Nephron progenitor cell (in vitro differentiated cells): ENCODE measurements at regions not wholly inside any gene's neighbourhood (a gene's known extent, or its start where the extent isn't known, plus 50 kb on each side); places are given as distances from the start of the nearest gene placed in this dataset.

ENCODE experiments used
- DNase-seq: peaks from one replicate; pipeline ENCODE4 v3.0.0; 2021
- H3K27ac Mint-ChIP-seq: 2 replicates; pipeline ENCODE4 v1.8.0; 2021; ENCODE audit warnings: mild to moderate bottlenecking, moderate library complexity, mixed read lengths
- H3K27me3 Mint-ChIP-seq: 2 replicates; pipeline ENCODE4 v1.8.0; 2021; ENCODE audit warnings: mild to moderate bottlenecking, low read depth, mixed read lengths; ENCODE audit not compliant: poor library complexity
- H3K36me3 Mint-ChIP-seq: 2 replicates; pipeline ENCODE4 v1.8.0; 2021; ENCODE audit warnings: low read depth, mixed read lengths
- H3K4me1 Mint-ChIP-seq: 2 replicates; pipeline ENCODE4 v1.8.0; 2021; ENCODE audit warnings: mixed read lengths
- H3K4me3 Mint-ChIP-seq: 2 replicates; pipeline ENCODE4 v1.8.0; 2021; ENCODE audit warnings: mild to moderate bottlenecking, moderate library complexity, mixed read lengths
- H3K9me3 Mint-ChIP-seq: 2 replicates; pipeline ENCODE4 v1.8.0; 2021; ENCODE audit warnings: mild to moderate bottlenecking, moderate library complexity, mixed read lengths
- CTCF ChIP-seq: fragments of 200-600 bp; sonication (generic); IDR thresholded peaks from 2 replicates; pipeline ENCODE4 v1.5.0; 2021; ENCODE audit warnings: antibody characterized with exemption

GRCh38 chr14:80105488-80105994 is 105.8 kb downstream of the DIO2 start:
- H3K4me1 Mint-ChIP-seq: peaks cover 17% of the 10 kb centered on the region
- H3K36me3 Mint-ChIP-seq: no peaks in the 10 kb centered on the region
- no peak for DNase-seq
- no peaks in the 10 kb centered on the region for H3K9me3 Mint-ChIP-seq
- H3K27ac Mint-ChIP-seq: no peak overlapping the region
- TF ChIP-seq CTCF: no peak
- no peaks in the 10 kb centered on the region for H3K27me3 Mint-ChIP-seq
- H3K4me3 Mint-ChIP-seq: no peak overlapping the region

DNA sequence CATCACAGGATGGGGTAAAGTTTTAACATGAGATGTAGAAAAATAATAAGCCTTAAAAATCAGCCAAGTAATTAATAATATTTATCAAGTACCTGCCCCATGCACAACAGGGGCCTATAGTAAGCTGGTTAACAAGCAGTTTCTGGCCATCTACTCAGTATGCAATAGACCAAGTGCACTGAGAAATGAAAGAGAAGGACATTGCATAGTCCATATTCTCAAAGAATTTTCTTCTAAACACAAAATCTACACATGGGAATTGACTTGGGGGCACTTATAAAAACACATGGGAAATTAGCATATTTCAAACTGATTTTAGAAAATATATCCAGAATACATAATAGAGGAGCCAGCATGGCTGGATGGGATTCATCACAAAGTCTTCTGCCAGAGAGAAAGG is 109.5 kb downstream of the DIO2 start:
- H3K4me3 Mint-ChIP-seq: no peak overlapping the region
- H3K9me3 Mint-ChIP-seq: peaks cover 6% of the 10 kb centered on the region
- H3K27me3 Mint-ChIP-seq: no peaks in the 10 kb centered on the region
- H3K4me1 Mint-ChIP-seq: peaks cover 5% of the 10 kb centered on the region
- no peak for DNase-seq
- H3K27ac Mint-ChIP-seq: no peak overlapping the region
- no peaks in the 10 kb centered on the region for H3K36me3 Mint-ChIP-seq
- TF ChIP-seq CTCF: no peak

- Mint-ChIP-seq H3K9me3 (peaks cover 8% of the 10 kb centered on the region), H3K4me1 (peaks cover 5% of the 10 kb centered on the region), H3K27me3 (peaks cover 3% of the 10 kb centered on the region), H3K27ac (no peak overlapping the region), H3K36me3 (no peaks in the 10 kb centered on the region), H3K4me3 (no peak overlapping the region)
- DNase-seq: no peak
- no peak for TF ChIP-seq CTCF
Observed at GRCh38 chr14:80100681-80101080, 110.6 kb downstream of the DIO2 start.

- H3K27me3 Mint-ChIP-seq: peaks cover 3% of the 10 kb centered on the region
- TF ChIP-seq CTCF: no peak
- H3K27ac Mint-ChIP-seq: no peak overlapping the region
- peaks cover 19% of the 10 kb centered on the region for H3K9me3 Mint-ChIP-seq
- H3K36me3 Mint-ChIP-seq: no peaks in the 10 kb centered on the region
- H3K4me1 Mint-ChIP-seq: no peaks in the 10 kb centered on the region
- no peak overlapping the region for H3K4me3 Mint-ChIP-seq
- DNase-seq: no peak
Observed at GRCh38 chr14:80095623-80096022, 115.7 kb downstream of the DIO2 start.

DNA sequence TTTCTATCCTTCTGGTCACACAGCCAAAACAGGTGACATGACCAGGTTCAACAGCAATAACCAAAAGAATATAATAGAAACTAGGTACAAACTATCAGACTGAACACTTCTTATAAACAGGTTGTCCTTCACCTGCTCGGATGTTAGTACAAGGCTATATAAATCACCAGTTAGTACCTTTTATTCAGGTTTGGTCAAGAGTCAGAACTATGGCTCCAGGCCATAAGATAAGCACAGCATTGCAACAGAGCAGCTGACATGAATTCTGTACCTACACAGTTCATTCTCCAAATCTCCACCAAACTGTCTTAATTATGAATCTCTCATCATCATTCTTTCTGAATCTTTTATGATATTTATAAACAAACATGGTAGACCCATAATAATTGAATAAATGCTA is 123.9 kb downstream of the DIO2 start:
- no peak overlapping the region for H3K4me3 Mint-ChIP-seq
- H3K4me1 Mint-ChIP-seq: peaks cover 9% of the 10 kb centered on the region
- H3K36me3 Mint-ChIP-seq: peaks cover 3% of the 10 kb centered on the region
- H3K27ac Mint-ChIP-seq: no peak overlapping the region
- no peak for DNase-seq
- H3K27me3 Mint-ChIP-seq: no peaks in the 10 kb centered on the region
- no peak for TF ChIP-seq CTCF
- peaks cover 37% of the 10 kb centered on the region for H3K9me3 Mint-ChIP-seq

- TF ChIP-seq CTCF: no peak
- Mint-ChIP-seq H3K36me3 (peaks cover 3% of the 10 kb centered on the region), H3K4me1 (peaks cover 9% of the 10 kb centered on the region), H3K4me3 (no peak overlapping the region), H3K27ac (no peak overlapping the region), H3K27me3 (no peaks in the 10 kb centered on the region), H3K9me3 (peaks cover 20% of the 10 kb centered on the region)
- no peak for DNase-seq
Observed at GRCh38 chr14:80084196-80084595, 127.1 kb downstream of the DIO2 start.
